ENCODE measurements at regions not wholly inside any gene's neighbourhood (a gene's known extent, or its start where the extent isn't known, plus 50 kb on each side); places are given as distances from the start of the nearest gene placed in this dataset.

DNA sequence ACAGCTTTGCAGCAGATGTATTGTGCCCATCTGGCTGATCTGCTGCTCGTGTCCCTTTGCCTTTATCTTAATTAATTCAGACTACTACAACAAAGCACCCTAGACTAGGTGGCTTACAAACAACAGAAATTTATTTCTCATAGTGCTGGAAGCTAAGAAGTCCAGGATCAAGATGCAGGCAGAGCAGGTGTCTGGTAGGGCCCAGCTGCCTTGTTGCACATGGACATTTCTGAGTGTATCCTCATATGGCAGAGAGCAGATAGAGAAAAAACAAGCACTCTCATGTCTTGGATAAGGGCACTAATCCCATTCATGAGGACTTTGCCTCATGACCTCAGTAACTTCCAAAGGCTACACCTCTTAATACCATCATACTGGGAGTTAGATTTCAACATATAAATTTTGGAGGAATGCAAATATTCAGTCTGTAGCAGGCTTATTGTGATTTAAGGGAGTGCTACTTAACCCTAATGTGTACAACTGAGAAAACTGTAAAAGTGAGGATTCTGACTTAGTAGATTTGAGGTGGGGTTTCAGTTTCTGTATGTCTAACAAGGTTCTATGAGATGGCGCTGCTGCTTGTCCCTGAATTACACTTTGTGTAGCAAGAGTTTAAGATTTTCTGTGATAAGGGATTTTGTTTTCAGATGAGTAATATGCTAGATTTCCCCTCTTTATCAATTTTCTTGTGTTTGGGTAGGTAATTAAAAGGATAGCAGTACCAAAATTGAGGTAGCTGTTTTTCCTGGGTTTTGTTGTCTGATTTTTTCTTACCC is 473.2 kb upstream of the TECRL start (continued):
- TF ChIP-seq, protein P1, sequence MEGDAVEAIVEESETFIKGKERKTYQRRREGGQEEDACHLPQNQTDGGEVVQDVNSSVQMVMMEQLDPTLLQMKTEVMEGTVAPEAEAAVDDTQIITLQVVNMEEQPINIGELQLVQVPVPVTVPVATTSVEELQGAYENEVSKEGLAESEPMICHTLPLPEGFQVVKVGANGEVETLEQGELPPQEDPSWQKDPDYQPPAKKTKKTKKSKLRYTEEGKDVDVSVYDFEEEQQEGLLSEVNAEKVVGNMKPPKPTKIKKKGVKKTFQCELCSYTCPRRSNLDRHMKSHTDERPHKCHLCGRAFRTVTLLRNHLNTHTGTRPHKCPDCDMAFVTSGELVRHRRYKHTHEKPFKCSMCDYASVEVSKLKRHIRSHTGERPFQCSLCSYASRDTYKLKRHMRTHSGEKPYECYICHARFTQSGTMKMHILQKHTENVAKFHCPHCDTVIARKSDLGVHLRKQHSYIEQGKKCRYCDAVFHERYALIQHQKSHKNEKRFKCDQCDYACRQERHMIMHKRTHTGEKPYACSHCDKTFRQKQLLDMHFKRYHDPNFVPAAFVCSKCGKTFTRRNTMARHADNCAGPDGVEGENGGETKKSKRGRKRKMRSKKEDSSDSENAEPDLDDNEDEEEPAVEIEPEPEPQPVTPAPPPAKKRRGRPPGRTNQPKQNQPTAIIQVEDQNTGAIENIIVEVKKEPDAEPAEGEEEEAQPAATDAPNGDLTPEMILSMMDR (IDR thresholded peaks at IDR 0.05; ENCODE audit: control extremely low read depth in 1 of 3, insufficient read depth in 1 of 3, low read depth in 1 of 3, low read length in 3 of 3): no peak
- TF ChIP-seq CBX8 (IDR thresholded peaks at IDR 0.05; ENCODE audit: borderline replicate concordance, low read depth, low read length): no peak
- TF ChIP-seq MAX (IDR thresholded peaks at IDR 0.05): no peak
- no peak for TF ChIP-seq NRF1 (IDR thresholded peaks at IDR 0.05; ENCODE audit: low read depth, low read length)
